Erythroblast (primary cell): ENCODE measurements at regions not wholly inside any gene's neighbourhood (a gene's known extent, or its start where the extent isn't known, plus 50 kb on each side); places are given as distances from the start of the nearest gene placed in this dataset.

Experiments used
- DNase-seq, 2 experiments: peaks; one replicate each; lab custom pipeline; 2025; lab: John Stamatoyannopoulos, UW
- GATA1 ChIP-seq: IDR thresholded peaks from 2 replicates; pipeline ENCODE4 v1.6.1; 2011; ENCODE audit warnings: low read depth, mild to moderate bottlenecking, control low read depth, low read length, moderate library complexity
- POLR2A ChIP-seq: IDR thresholded peaks from 2 replicates; pipeline ENCODE4 v1.6.1; 2011; ENCODE audit warnings: mild to moderate bottlenecking, low read length

GRCh38 chr9:82447343-82447742, 458.8 kb downstream of the SPATA31D1 start:
- DNase-seq, result no peak
- no peak for TF ChIP-seq GATA1
- TF ChIP-seq POLR2A, result no peak

- no peak for DNase-seq
- TF ChIP-seq POLR2A (no peak), GATA1 (no peak)
These were observed 461.4 kb downstream of the SPATA31D1 start for GRCh38 chr9:82449986-82450385.

GRCh38 chr9:82454509-82455190, 466.1 kb downstream of the SPATA31D1 start:
- TF ChIP-seq POLR2A (no peak), GATA1 (no peak)
- no peak for DNase-seq

DNA sequence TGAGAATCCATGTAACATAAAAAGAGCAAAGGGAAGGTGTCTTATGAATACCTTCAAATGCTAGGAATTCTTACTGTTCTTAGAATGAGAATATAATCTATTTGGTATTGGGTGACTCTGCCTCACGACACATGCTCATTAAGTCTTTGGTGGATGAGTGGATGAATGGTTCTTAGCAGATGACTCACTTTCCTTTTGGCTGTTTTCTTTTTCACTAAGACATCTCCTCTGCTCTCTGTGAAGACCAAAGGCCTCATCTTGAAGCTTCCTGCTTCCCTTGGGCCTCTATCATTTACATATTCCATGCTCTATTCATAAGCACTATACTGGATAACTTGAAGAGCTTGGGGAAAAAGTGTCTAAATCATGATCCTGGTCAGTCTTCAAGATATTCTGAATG, 468.1 kb downstream of the SPATA31D1 start:
- DNase-seq, result no peak
- TF ChIP-seq POLR2A (no peak), GATA1 (no peak)

DNA sequence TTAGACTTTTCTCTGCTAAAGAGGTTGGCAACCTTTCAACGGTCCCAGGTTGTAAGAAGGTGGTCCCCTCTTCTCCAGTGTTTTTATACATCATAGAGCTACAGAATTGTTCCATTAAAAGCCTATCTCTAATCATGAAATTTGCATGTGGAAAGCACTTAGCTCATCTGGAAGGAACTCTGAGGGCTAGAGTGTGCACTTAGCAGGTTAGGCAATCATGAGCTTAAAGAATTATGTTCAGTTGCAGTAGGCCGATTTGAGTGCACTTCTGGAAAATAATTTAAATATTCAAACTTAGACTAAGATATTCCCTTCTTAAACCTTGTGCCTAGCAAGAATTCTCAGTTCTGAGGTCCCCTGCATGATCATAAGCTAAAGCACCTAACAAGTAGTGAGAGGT, 468.7 kb downstream of the SPATA31D1 start:
- TF ChIP-seq POLR2A (no peak), GATA1 (no peak)
- DNase-seq, result no peak

GRCh38 chr9:82457891-82458290, 469.3 kb downstream of the SPATA31D1 start:
- TF ChIP-seq GATA1, result no peak
- no peak for TF ChIP-seq POLR2A
- no peak for DNase-seq

DNA sequence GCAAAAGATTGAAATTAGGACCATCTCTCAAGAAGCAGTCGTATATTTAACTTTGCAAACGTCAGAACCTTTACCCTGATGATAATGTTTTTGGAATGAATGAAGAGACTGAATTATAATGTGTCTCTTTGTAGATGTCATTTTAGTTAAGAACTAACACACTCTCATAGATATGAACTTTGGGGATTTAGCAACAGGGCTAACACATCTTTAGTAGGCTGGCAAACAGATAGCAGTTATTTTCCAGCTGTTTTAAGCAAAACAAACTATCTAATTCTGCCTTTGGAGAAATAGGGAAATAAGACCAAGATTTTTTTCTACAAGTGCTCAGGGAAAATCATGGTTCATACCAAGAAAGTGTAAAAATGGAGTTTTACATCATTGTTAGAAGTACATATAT, 469.7 kb downstream of the SPATA31D1 start:
- DNase-seq, result no peak
- TF ChIP-seq GATA1, result no peak
- TF ChIP-seq POLR2A, result no peak

DNA sequence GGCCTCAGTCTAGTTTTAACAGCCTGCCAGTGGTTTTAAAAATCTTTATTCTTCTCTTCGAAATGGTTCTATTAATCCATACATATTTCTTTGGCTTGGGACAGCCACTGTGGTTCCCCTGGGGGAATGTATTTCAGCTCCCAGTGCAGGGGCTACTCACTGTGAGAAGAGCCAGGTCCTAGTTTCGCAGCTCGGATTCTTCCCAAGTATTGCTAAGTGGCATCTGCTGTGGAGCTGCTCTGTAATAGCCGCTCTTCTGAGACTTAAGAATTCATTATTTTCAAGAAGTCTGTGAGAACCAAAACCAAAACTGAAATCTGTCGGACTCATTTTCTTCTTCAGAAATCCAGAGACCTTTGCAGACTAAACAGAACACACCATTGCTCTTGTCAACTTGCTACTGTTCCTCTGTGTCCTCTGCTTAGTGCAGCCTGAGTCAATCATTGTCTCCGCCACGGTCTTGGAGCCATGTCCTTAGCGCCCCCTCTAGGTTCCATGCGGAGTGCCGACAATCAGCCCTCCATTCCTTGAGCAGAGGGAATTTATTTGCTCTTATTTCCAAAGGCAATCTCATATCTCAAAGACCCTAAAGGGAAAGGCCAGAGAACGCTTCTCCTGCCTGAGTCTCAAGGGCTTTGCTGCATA, 478.2 kb downstream of the SPATA31D1 start:
- DNase-seq, result no peak

GRCh38 chr9:82467436-82467835, 478.9 kb downstream of the SPATA31D1 start:
- DNase-seq, result no peak
- TF ChIP-seq GATA1 (no peak), POLR2A (no peak)

More for the DNA sequence above, 478.2 kb downstream of the SPATA31D1 start:
- TF ChIP-seq POLR2A, result no peak
- TF ChIP-seq GATA1, result no peak

GRCh38 chr9:82474235-82474634, 485.7 kb downstream of the SPATA31D1 start:
- no peak for TF ChIP-seq POLR2A
- TF ChIP-seq GATA1, result no peak
- no peak for DNase-seq

DNA sequence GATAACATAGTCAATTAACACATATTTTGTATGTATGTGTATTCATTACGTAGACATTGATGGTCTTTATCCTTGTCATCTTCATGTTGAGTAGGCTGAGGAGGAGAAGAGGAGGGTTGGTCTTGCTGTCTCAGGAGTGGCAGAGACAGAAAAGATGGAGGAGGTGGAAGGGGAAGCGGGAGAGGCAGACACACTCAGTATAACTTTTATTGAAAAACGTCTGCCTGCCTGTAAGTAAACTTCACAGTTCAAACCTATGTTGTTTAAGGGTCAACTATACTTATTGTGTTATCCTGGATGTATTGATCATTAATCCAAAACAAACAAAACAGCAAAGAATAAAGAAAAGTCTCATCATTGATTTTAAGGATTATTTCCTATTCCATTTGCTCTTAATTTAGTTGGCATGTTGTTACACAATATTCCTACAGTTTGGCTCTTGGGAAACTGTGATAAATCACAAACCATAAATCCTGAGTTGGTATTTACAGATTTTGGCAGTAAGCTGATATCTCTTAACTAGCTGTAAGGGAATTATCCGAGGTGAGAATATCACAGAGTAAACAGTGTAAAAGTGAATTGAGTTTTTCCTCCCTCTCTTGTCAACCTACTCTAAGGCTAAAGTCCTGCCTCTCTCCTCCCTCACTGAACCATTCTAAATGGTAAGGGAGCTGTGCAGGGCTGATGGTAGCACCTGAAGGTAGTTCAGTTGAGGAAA, 487.2 kb downstream of the SPATA31D1 start:
- no peak for DNase-seq
- TF ChIP-seq POLR2A (no peak), GATA1 (no peak)

DNA sequence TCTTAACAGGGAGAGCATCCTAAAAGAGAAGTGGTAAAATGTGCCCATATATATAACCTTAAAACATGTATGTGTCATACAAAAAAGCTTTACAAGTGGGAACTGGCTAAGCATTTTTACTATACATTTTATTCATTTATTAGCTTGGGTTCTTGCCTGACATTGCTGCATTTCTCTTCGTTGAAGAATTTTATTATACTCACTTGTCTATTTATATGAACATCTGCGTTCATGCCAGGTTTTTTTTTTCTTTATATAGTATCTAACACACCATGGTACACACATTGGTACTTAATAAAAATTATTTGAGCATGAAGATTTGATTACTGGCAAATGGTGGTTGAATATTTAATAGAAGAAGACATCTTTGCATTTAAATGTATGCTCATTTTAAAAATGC, 492.3 kb downstream of the SPATA31D1 start:
- no peak for DNase-seq
- TF ChIP-seq POLR2A, result no peak
- no peak for TF ChIP-seq GATA1

GRCh38 chr9:82487935-82488312, 499.4 kb downstream of the SPATA31D1 start:
- DNase-seq, result no peak
- no peak for TF ChIP-seq GATA1
- no peak for TF ChIP-seq POLR2A
